ENCODE measurements at regions not wholly inside any gene's neighbourhood (a gene's known extent, or its start where the extent isn't known, plus 50 kb on each side); places are given as distances from the start of the nearest gene placed in this dataset.
"Not testable (repeated sequence)": the region's sequence is repeated elsewhere in the genome, so short reads cannot be mapped to it uniquely, and the experiment has no call there.

GRCh38 chr6:91057689-91058088 is 470.8 kb upstream of the MAP3K7 start:
- intact Hi-C loops (cut with micrococcal nuclease): no loop called here
- no CpG with 5 or more reads among the region's 1 CpG for WGBS (ENCODE audit: insufficient coverage)
- no peaks in the 10 kb centered on the region for H4K20me1 ChIP-seq (ENCODE audit: insufficient read depth, low read length)
- no peaks in the 10 kb centered on the region for H3K4me1 ChIP-seq (ENCODE audit: control insufficient read depth in 1 of 2, insufficient read depth in 2 of 2, low read length in 2 of 2)
- Mint-ChIP-seq H3K4me3 (no peak overlapping the region), H3K4me1 (no peaks in the 10 kb centered on the region), H3K36me3 (no peaks in the 10 kb centered on the region), H3K27ac (no peak overlapping the region), H3K9me3 (peaks cover 2 to 19% (median 8%) of the 10 kb centered on the region in 7 donors), H3K27me3 (ENCODE audit: low read depth in 3 of 3) (peaks cover 0 to 3% (median 2%) of the 10 kb centered on the region in 3 donors)
- no peak overlapping the region for H3K4me2 ChIP-seq (replicated peaks; ENCODE audit: extremely low read depth, low read length, poor library complexity, severe bottlenecking)
- H3K27ac ChIP-seq (ENCODE audit: low read depth in 1 of 2, low read length in 2 of 2): no peak overlapping the region
- TF ChIP-seq CTCF (IDR thresholded peaks at IDR 0.05): no peak
- H3K27me3 ChIP-seq (ENCODE audit: control insufficient read depth in 2 of 2, insufficient read depth in 2 of 2, low read length in 2 of 2): no peaks in the 10 kb centered on the region
- DNase-seq: no peak
- H3K79me2 ChIP-seq (ENCODE audit: insufficient read depth, low read length): no peaks in the 10 kb centered on the region
- H3K9me3 ChIP-seq (replicated peaks in 1 of 2; ENCODE audit: control insufficient read depth in 1 of 2, insufficient read depth in 1 of 2, low read length in 2 of 2): peaks cover 0 to 10% of the 10 kb centered on the region in 2 donors
- H2AFZ ChIP-seq (ENCODE audit: insufficient read depth, low read depth, low read length, poor library complexity, severe bottlenecking): no peak overlapping the region
- H3K4me3 ChIP-seq (replicated peaks in 1 of 3; ENCODE audit: low read depth in 2 of 3, low read length in 3 of 3): no peak overlapping the region
- H3K36me3 ChIP-seq (replicated peaks in 1 of 2; ENCODE audit: control insufficient read depth in 1 of 2, insufficient read depth in 2 of 2, low read length in 2 of 2): no peaks in the 10 kb centered on the region
- H3K9ac ChIP-seq (ENCODE audit: insufficient read depth, low read length, poor library complexity, severe bottlenecking): no peak overlapping the region

GRCh38 chr6:91055959-91056358 is 469.1 kb upstream of the MAP3K7 start:
- Histone ChIP-seq H3K79me2 (ENCODE audit: insufficient read depth, low read length) (no peaks in the 10 kb centered on the region), H3K4me1 (ENCODE audit: control insufficient read depth in 1 of 2, insufficient read depth in 2 of 2, low read length in 2 of 2) (no peaks in the 10 kb centered on the region), H2AFZ (ENCODE audit: insufficient read depth, low read depth, low read length, poor library complexity, severe bottlenecking) (no peak overlapping the region), H3K36me3 (replicated peaks in 1 of 2; ENCODE audit: control insufficient read depth in 1 of 2, insufficient read depth in 2 of 2, low read length in 2 of 2) (no peaks in the 10 kb centered on the region), H3K27me3 (ENCODE audit: control insufficient read depth in 2 of 2, insufficient read depth in 2 of 2, low read length in 2 of 2) (no peaks in the 10 kb centered on the region), H4K20me1 (ENCODE audit: insufficient read depth, low read length) (no peaks in the 10 kb centered on the region), H3K27ac (ENCODE audit: low read depth in 1 of 2, low read length in 2 of 2) (no peak overlapping the region), H3K9me3 (replicated peaks in 1 of 2; ENCODE audit: control insufficient read depth in 1 of 2, insufficient read depth in 1 of 2, low read length in 2 of 2) (peaks cover 0 to 10% of the 10 kb centered on the region in 2 donors), H3K4me2 (replicated peaks; ENCODE audit: extremely low read depth, low read length, poor library complexity, severe bottlenecking) (no peak overlapping the region), H3K9ac (ENCODE audit: insufficient read depth, low read length, poor library complexity, severe bottlenecking) (no peak overlapping the region), H3K4me3 (replicated peaks in 1 of 3; ENCODE audit: low read depth in 2 of 3, low read length in 3 of 3) (no peak overlapping the region)
- intact Hi-C loops (cut with micrococcal nuclease): no loop called here
- no peaks in the 10 kb centered on the region for H3K36me3 Mint-ChIP-seq
- no peaks in the 10 kb centered on the region for H3K4me1 Mint-ChIP-seq
- no peak overlapping the region for H3K27ac Mint-ChIP-seq
- no peak for TF ChIP-seq CTCF (IDR thresholded peaks at IDR 0.05)
- DNase-seq: no peak
- H3K4me3 Mint-ChIP-seq: no peak overlapping the region
- no CpG with 5 or more reads among the region's 1 CpG for WGBS (ENCODE audit: insufficient coverage)
- peaks cover 0 to 19% (median 6%) of the 10 kb centered on the region in 7 donors for H3K9me3 Mint-ChIP-seq
- peaks cover 0 to 3% (median 0%) of the 10 kb centered on the region in 3 donors for H3K27me3 Mint-ChIP-seq (ENCODE audit: low read depth in 3 of 3)

GRCh38 chr6:91052473-91053450 is 465.9 kb upstream of the MAP3K7 start:
- H3K9ac ChIP-seq (ENCODE audit: insufficient read depth, low read length, poor library complexity, severe bottlenecking); H3K27ac ChIP-seq (ENCODE audit: low read depth in 1 of 2, low read length in 2 of 2); H3K36me3 Mint-ChIP-seq; H3K36me3 ChIP-seq (replicated peaks in 1 of 2; ENCODE audit: control insufficient read depth in 1 of 2, insufficient read depth in 2 of 2, low read length in 2 of 2); H3K4me1 ChIP-seq (ENCODE audit: control insufficient read depth in 1 of 2, insufficient read depth in 2 of 2, low read length in 2 of 2); intact Hi-C loops (cut with micrococcal nuclease); DNase-seq; H3K4me2 ChIP-seq (replicated peaks; ENCODE audit: extremely low read depth, low read length, poor library complexity, severe bottlenecking); H3K4me3 Mint-ChIP-seq; H3K27me3 Mint-ChIP-seq (ENCODE audit: low read depth in 3 of 3); H3K9me3 ChIP-seq (replicated peaks in 1 of 2; ENCODE audit: control insufficient read depth in 1 of 2, insufficient read depth in 1 of 2, low read length in 2 of 2); H2AFZ ChIP-seq (ENCODE audit: insufficient read depth, low read depth, low read length, poor library complexity, severe bottlenecking); H4K20me1 ChIP-seq (ENCODE audit: insufficient read depth, low read length); H3K27me3 ChIP-seq (ENCODE audit: control insufficient read depth in 2 of 2, insufficient read depth in 2 of 2, low read length in 2 of 2); H3K27ac Mint-ChIP-seq; H3K4me3 ChIP-seq (replicated peaks in 1 of 3; ENCODE audit: low read depth in 2 of 3, low read length in 3 of 3); H3K79me2 ChIP-seq (ENCODE audit: insufficient read depth, low read length); H3K4me1 Mint-ChIP-seq: not testable (repeated sequence)
- peaks cover 0 to 11% (median 5%) of the 10 kb centered on the region in 7 donors for H3K9me3 Mint-ChIP-seq
- WGBS (ENCODE audit: insufficient coverage): 95% methylated on average over 22 of the region's 33 CpGs
